Neural cell (in vitro differentiated cells): ENCODE measurements at regions not wholly inside any gene's neighbourhood (a gene's known extent, or its start where the extent isn't known, plus 50 kb on each side); places are given as distances from the start of the nearest gene placed in this dataset.

Experiments used
- EP300 ChIP-seq: fragments of 450-650 bp; conservative IDR thresholded peaks from 2 replicates; pipeline ENCODE4 v1.6.1; 2014; ENCODE audit warnings: antibody characterized with exemption, mild to moderate bottlenecking, moderate library complexity; ENCODE audit not compliant: poor library complexity, severe bottlenecking
- EZH2 ChIP-seq: fragments of 200-600, 300-800 bp; shearing (Covaris generic), sonication (generic); IDR thresholded peaks from 2 replicates; pipeline ENCODE4 v1.6.1; 2014; ENCODE audit warnings: antibody characterized with exemption, low read length, borderline replicate concordance, mild to moderate bottlenecking; ENCODE audit not compliant: insufficient read depth, poor library complexity, severe bottlenecking
- MXI1 ChIP-seq: fragments of 450-650 bp; conservative IDR thresholded peaks from 2 replicates; pipeline ENCODE4 v1.6.1; 2014; ENCODE audit warnings: antibody characterized with exemption, mild to moderate bottlenecking; ENCODE audit not compliant: poor library complexity, severe bottlenecking
- POLR2AphosphoS5 ChIP-seq: IDR thresholded peaks from 2 replicates; pipeline ENCODE4 v1.6.1; 2012
- RAD21 ChIP-seq: fragments of 450-650 bp; conservative IDR thresholded peaks from 2 replicates; pipeline ENCODE4 v1.6.1; 2014; ENCODE audit warnings: antibody characterized with exemption, mild to moderate bottlenecking, moderate library complexity
- REST ChIP-seq: IDR thresholded peaks from 2 replicates; pipeline ENCODE4 v1.6.1; 2012; ENCODE audit warnings: borderline replicate concordance
- SMC3 ChIP-seq: fragments of 450-650 bp; conservative IDR thresholded peaks from 2 replicates; pipeline ENCODE4 v1.6.1; 2014; ENCODE audit warnings: antibody characterized with exemption, mild to moderate bottlenecking, moderate library complexity; ENCODE audit not compliant: poor library complexity
- TAF1 ChIP-seq: IDR thresholded peaks from 2 replicates; pipeline ENCODE4 v1.6.1; 2012; ENCODE audit warnings: low read depth
- TF ChIP-seq, protein P1 (sequence below): fragments of 450-650 bp; IDR thresholded peaks from 2 replicates; pipeline ENCODE4 v1.5.1; 2014; ENCODE audit warnings: antibody characterized with exemption, mild to moderate bottlenecking, moderate library complexity; ENCODE audit not compliant: poor library complexity, severe bottlenecking

- TF ChIP-seq, protein P1, sequence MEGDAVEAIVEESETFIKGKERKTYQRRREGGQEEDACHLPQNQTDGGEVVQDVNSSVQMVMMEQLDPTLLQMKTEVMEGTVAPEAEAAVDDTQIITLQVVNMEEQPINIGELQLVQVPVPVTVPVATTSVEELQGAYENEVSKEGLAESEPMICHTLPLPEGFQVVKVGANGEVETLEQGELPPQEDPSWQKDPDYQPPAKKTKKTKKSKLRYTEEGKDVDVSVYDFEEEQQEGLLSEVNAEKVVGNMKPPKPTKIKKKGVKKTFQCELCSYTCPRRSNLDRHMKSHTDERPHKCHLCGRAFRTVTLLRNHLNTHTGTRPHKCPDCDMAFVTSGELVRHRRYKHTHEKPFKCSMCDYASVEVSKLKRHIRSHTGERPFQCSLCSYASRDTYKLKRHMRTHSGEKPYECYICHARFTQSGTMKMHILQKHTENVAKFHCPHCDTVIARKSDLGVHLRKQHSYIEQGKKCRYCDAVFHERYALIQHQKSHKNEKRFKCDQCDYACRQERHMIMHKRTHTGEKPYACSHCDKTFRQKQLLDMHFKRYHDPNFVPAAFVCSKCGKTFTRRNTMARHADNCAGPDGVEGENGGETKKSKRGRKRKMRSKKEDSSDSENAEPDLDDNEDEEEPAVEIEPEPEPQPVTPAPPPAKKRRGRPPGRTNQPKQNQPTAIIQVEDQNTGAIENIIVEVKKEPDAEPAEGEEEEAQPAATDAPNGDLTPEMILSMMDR = no peak
- TF ChIP-seq POLR2AphosphoS5 (no peak), EP300 (no peak), REST (no peak), SMC3 (no peak), EZH2 (no peak), MXI1 (no peak), TAF1 (no peak), RAD21 (no peak)
Measured at GRCh38 chr4:99710020-99710419, 52.4 kb upstream of the C4orf54 start.
